ENCODE measurements at regions not wholly inside any gene's neighbourhood (a gene's known extent, or its start where the extent isn't known, plus 50 kb on each side); places are given as distances from the start of the nearest gene placed in this dataset.
"Not testable (repeated sequence)": the region's sequence is repeated elsewhere in the genome, so short reads cannot be mapped to it uniquely, and the experiment has no call there.

- DNase-seq (ENCODE audit: low read depth), result no peak
Observed at GRCh38 chr7:68014031-68014736, 1017.6 kb downstream of the TYW1 start.

GRCh38 chr7:68015122-68015977 lies 1018.7 kb downstream of the TYW1 start:
- no peak for DNase-seq (ENCODE audit: low read depth)

DNA sequence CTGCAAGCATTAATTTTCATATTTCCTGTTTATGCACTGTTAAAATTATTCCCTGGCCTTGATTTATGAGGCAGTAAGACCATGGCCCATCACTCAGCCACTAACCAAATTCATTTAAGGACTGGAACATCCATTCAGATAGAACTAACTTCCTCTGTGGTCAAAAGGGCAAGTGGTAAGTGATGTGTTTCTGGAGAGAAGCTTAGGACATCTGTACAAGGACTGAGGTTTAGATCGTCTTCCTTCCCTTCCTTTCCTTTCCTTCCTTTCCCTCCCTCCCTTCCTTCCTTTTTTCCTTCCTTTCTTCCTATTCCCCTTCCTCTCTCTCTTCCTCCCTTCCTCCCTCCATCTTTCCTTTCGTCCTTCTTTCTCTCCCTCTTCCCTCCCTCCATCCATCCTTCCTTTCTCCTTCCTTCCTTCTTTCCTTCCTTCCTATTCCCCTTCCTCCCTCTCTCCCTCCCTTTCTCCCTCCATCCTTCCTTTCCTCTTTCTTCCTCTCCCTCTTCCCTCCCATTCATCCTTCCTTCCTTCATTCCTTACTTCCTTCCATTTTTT lies 1019.4 kb downstream of the TYW1 start:
- DNase-seq (ENCODE audit: low read depth), result no peak

GRCh38 chr7:68020102-68020501 lies 1023.5 kb downstream of the TYW1 start:
- no peak for DNase-seq (ENCODE audit: low read depth)

DNA sequence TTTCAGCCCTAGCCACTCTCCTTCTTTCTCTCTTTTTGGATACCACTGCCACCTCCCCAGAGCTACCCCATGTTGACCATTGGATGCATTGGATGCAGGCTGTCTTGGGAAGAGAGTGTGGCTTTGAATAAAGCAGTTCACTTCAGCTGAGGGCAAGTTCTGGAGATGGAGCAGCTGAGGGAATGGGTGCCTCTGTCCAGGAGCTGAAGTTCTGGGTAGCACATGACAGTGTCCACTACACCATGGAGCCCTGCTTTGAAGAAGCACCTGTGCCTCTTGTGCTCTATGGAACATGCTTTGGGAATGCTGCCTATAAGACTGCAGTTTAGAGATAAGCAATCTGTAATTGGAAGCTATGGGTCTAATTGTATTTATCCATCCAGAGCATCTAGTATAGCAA lies 1028.7 kb downstream of the TYW1 start:
- DNase-seq (ENCODE audit: low read depth), result no peak

GRCh38 chr7:68030530-68030929 lies 1033.9 kb downstream of the TYW1 start:
- DNase-seq (ENCODE audit: low read depth), result no peak

- DNase-seq (ENCODE audit: low read depth), result no peak
Observed at GRCh38 chr7:68031180-68031943, 1034.7 kb downstream of the TYW1 start.

- peak; percentile 1 for DNase-seq (ENCODE audit: low read depth)
Observed at GRCh38 chr7:68038621-68039314, 1042.1 kb downstream of the TYW1 start.

GRCh38 chr7:68041554-68041953 lies 1044.9 kb downstream of the TYW1 start:
- no peak for DNase-seq (ENCODE audit: low read depth)

DNA sequence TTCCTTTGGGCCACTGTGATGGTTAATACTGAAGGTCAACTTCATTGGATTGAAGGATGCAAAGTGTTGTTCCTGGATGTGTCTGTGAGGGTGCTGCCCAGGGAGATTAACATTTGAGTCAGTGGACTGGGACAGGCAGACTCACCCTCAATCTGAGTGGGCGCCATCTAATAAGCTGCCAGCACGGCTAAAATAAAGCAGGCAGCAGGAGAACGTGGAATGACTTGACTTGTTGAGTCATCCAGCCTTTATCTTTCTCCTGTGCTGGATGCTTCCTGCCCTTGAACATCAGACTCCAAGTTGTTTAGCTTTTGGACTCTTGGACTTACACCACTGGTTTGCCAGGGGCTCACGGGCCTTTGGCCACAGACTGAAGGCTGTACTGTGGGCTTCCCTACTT lies 1046.9 kb downstream of the TYW1 start:
- DNase-seq (ENCODE audit: low read depth), result no peak

DNA sequence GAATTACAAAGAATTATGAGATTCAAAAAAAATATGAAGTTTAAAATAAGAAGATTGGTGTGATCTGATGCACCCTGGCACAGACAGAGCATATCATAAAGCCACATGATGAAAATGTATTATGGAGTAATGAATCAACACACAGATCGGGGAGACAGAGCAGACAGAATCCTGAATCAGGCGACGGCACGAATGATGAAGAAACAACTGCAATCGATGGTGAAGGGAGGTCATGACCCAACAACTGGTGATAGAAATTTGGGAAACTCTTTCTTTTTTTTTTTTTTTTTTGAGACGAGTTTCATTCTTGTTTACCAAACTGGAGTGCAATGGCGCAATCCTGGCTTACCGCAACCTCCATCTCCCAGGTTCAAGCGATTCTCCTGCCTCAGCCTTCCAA lies 1054.0 kb downstream of the TYW1 start:
- no peak for DNase-seq (ENCODE audit: low read depth)

DNA sequence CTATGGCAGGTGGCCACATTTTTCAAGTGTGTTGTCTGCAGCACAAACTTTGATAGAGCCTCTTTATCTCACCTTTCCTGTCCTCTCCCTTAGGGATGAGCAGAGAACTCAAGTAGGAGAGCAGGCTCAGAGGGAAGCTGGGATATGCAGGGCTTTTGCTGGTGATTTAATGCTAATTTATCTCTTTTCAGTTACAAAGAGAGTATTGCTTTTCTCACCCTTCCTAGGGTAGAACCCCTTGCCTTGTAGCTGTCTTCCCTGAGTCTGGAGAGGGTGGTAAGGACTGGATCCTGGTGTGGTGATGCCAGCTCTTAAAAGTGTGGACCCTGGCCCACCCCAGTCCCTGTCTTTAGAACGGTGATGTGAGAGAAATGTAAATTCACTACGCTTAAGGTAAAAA lies 1061.4 kb downstream of the TYW1 start:
- no peak for DNase-seq (ENCODE audit: low read depth)

DNA sequence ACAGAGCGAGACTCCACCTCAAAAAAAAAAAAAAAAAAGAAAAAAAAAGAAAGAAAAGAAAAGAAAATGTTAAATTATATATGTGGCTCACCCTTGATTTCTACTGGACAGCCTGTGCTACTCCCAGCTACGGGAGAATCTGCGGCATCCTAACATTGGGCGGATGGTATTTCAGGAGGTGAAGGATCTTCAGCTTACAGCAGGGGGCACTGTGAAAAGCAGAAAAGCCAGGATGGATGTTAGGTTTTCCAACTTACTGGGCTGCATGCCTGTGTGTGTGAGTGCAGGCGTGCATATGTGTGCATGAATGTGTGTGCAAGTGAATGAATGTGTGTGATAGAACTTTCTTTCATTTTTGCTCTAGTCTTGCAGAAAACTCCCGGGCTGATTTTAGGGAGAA lies 1066.5 kb downstream of the TYW1 start:
- DNase-seq (ENCODE audit: low read depth), result no peak

GRCh38 chr7:68065581-68065980 lies 1068.9 kb downstream of the TYW1 start:
- DNase-seq (ENCODE audit: low read depth), result no peak

GRCh38 chr7:68067845-68068244 lies 1071.2 kb downstream of the TYW1 start:
- DNase-seq (ENCODE audit: low read depth), result no peak

DNA sequence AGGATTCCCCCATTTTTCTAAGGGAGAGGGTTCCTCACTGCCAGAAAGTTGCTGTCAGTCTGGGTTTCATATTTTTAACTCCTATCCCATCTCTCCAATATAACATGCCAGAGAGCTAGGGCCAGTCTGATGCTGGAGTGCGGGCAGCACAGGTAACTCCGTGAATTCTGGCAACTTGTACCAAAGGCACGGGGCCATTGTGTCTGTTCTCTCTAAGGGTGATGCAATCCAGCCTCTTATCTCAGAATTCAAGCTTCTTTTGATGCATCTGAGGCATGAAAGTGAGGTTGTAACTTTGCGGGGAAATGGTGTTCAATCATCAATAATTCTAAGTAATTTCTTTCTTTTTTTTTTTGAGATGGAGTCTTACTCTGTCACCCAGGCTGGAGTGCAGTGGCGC lies 1074.4 kb downstream of the TYW1 start:
- no peak for DNase-seq (ENCODE audit: low read depth)

GRCh38 chr7:68073701-68074100 lies 1077.1 kb downstream of the TYW1 start:
- no peak for DNase-seq (ENCODE audit: low read depth)

- no peak for DNase-seq (ENCODE audit: low read depth)
Observed at GRCh38 chr7:68074242-68074641, 1077.6 kb downstream of the TYW1 start.

GRCh38 chr7:68078157-68078710 lies 1081.6 kb downstream of the TYW1 start:
- DNase-seq (ENCODE audit: low read depth), result no peak

- not testable (repeated sequence) for DNase-seq (ENCODE audit: low read depth)
Observed at GRCh38 chr7:68082066-68082960, 1085.7 kb downstream of the TYW1 start.
